ENCODE measurements at regions not wholly inside any gene's neighbourhood (a gene's known extent, or its start where the extent isn't known, plus 50 kb on each side); places are given as distances from the start of the nearest gene placed in this dataset.

- H3K9ac ChIP-seq (replicated peaks; ENCODE audit: extremely low read depth, insufficient read depth, low read length), result no peak overlapping the region
- DNase-seq (ENCODE audit: low read depth, low spot score), result no peak
- no TSS peak for BruUV-seq (replicated peaks)
- no peaks in the 10 kb centered on the region for H4K20me1 ChIP-seq (replicated peaks; ENCODE audit: control insufficient read depth, extremely low read depth, insufficient read depth, low read length)
- no peaks in the 10 kb centered on the region for H3K27me3 ChIP-seq (ENCODE audit: control insufficient read depth in 2 of 2, insufficient read depth in 2 of 2, low read length in 2 of 2)
- no peak overlapping the region for H3K27ac ChIP-seq (ENCODE audit: insufficient read depth, low read depth, low read length)
- H3K36me3 ChIP-seq (ENCODE audit: control insufficient read depth in 2 of 2, extremely low read depth in 1 of 2, insufficient read depth in 2 of 2, low read length in 2 of 2), result no peaks in the 10 kb centered on the region
- no peak overlapping the region for H3K4me2 ChIP-seq (ENCODE audit: insufficient read depth, low read length)
- H2AFZ ChIP-seq (ENCODE audit: low read depth, low read length), result no peak overlapping the region
- H3K4me1 ChIP-seq (ENCODE audit: control insufficient read depth, extremely low read depth, insufficient read depth, low read length), result no peaks in the 10 kb centered on the region
- H3K79me2 ChIP-seq (ENCODE audit: control insufficient read depth, insufficient read depth, low read length), result no peaks in the 10 kb centered on the region
- CTCF ChIA-PET, result no interaction called here
- no peak for FAIRE-seq
- H3K9me1 ChIP-seq (replicated peaks; ENCODE audit: control insufficient read depth, extremely low read depth, insufficient read depth, low read length), result no peaks in the 10 kb centered on the region
- H3K4me3 ChIP-seq (replicated peaks in 1 of 3; ENCODE audit: insufficient read depth in 1 of 3, low read depth in 1 of 3, low read length in 3 of 3), result no peak overlapping the region
- dilution Hi-C loops (cut with MboI; ENCODE audit: extremely low pct_ligation_motif_present, low sequenced_read_pairs) (no loop called here), intact Hi-C loops (cut with micrococcal nuclease) (no loop called here)
- no peaks in the 10 kb centered on the region for H3K9me3 ChIP-seq (replicated peaks; ENCODE audit: control insufficient read depth, insufficient read depth, low read length)
- POLR2A ChIA-PET, result no interaction called here
- TF ChIP-seq POLR2A (IDR thresholded peaks at IDR 0.05; ENCODE audit: low read depth, low read length) (no peak), GATA2 (IDR thresholded peaks at IDR 0.05; ENCODE audit: insufficient read depth, insufficient read length, low read depth, low read length) (no peak), POLR2AphosphoS5 (IDR thresholded peaks at IDR 0.05; ENCODE audit: insufficient read depth, low read depth, low read length) (no peak), MAX (IDR thresholded peaks at IDR 0.05; ENCODE audit: insufficient read depth, insufficient read length) (no peak), EZH2 (IDR thresholded peaks at IDR 0.05; ENCODE audit: borderline replicate concordance, low read depth, low read length, severe bottlenecking) (no peak), FOS (IDR thresholded peaks at IDR 0.05; ENCODE audit: borderline replicate concordance, insufficient read depth, low read length) (no peak), MYC (IDR thresholded peaks at IDR 0.05; ENCODE audit: low read depth, low read length) (no peak), JUN (IDR thresholded peaks at IDR 0.05; ENCODE audit: borderline replicate concordance, insufficient read depth, insufficient read length, low read depth) (no peak)
- TF ChIP-seq, protein P1, sequence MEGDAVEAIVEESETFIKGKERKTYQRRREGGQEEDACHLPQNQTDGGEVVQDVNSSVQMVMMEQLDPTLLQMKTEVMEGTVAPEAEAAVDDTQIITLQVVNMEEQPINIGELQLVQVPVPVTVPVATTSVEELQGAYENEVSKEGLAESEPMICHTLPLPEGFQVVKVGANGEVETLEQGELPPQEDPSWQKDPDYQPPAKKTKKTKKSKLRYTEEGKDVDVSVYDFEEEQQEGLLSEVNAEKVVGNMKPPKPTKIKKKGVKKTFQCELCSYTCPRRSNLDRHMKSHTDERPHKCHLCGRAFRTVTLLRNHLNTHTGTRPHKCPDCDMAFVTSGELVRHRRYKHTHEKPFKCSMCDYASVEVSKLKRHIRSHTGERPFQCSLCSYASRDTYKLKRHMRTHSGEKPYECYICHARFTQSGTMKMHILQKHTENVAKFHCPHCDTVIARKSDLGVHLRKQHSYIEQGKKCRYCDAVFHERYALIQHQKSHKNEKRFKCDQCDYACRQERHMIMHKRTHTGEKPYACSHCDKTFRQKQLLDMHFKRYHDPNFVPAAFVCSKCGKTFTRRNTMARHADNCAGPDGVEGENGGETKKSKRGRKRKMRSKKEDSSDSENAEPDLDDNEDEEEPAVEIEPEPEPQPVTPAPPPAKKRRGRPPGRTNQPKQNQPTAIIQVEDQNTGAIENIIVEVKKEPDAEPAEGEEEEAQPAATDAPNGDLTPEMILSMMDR (IDR thresholded peaks at IDR 0.05; ENCODE audit: extremely low read depth in 1 of 2, insufficient read depth in 1 of 2, low read depth in 1 of 2, low read length in 2 of 2), result no peak
These were observed 144.3 kb upstream of the PAK3 start for GRCh38 chrX:110951472-110952269.

Measured in endothelial cell of umbilical vein (primary cell).